Liver (tissue), 8 donors: ENCODE measurements at regions not wholly inside any gene's neighbourhood (a gene's known extent, or its start where the extent isn't known, plus 50 kb on each side); places are given as distances from the start of the nearest gene placed in this dataset.

Experiments used
- DNase-seq: peaks from one replicate; pipeline ENCODE4 v3.0.0-alpha.2; 2017; ENCODE audit warnings: low spot score
- H3K27ac ChIP-seq, 2 donors: one replicate each; pipeline ENCODE4 v1.7.0; 2013; ENCODE audit warnings: inconsistent platforms in 2 of 2, low read length in 2 of 2, control low read depth in 1 of 2, low read depth in 1 of 2, mild to moderate bottlenecking in 1 of 2
- H3K27me3 ChIP-seq, 4 donors: one replicate each; pipeline versions ENCODE4 v1.6.1 to v1.7.0; 2013; ENCODE audit warnings: low read length in 3 of 4, inconsistent platforms in 1 of 4, mild to moderate bottlenecking in 1 of 4, moderate library complexity in 1 of 4; ENCODE audit not compliant: control insufficient read depth in 4 of 4, insufficient read depth in 4 of 4
- H3K36me3 ChIP-seq, 4 donors: one replicate each; pipeline versions ENCODE4 v1.6.1 to v1.7.0; 2013; ENCODE audit warnings: low read length in 3 of 4, mild to moderate bottlenecking in 3 of 4, low read depth in 1 of 4, moderate library complexity in 1 of 4; ENCODE audit not compliant: control insufficient read depth in 4 of 4, insufficient read depth in 3 of 4
- H3K4me1 ChIP-seq, 4 donors: one replicate each; pipeline versions ENCODE4 v1.6.1 to v1.7.0; 2013; ENCODE audit warnings: low read length in 3 of 4, mild to moderate bottlenecking in 3 of 4, moderate library complexity in 1 of 4; ENCODE audit not compliant: control insufficient read depth in 4 of 4, insufficient read depth in 4 of 4
- H3K4me3 ChIP-seq, 3 donors: one replicate each; pipeline versions ENCODE4 v1.6.1 to v1.7.0; 2013; ENCODE audit warnings: low read length in 3 of 3, control low read depth in 1 of 3, low read depth in 1 of 3, mild to moderate bottlenecking in 1 of 3
- H3K9ac ChIP-seq, 2 donors: one replicate each; pipeline ENCODE4 v1.7.0; 2013; ENCODE audit warnings: low read length in 2 of 2, mild to moderate bottlenecking in 2 of 2, moderate library complexity in 2 of 2, control low read depth in 1 of 2, low read depth in 1 of 2
- H3K9me3 ChIP-seq, 4 donors: one replicate each; pipeline versions ENCODE4 v1.6.1 to v1.7.0; 2013; ENCODE audit warnings: low read length in 3 of 4; ENCODE audit not compliant: control insufficient read depth in 4 of 4
- ATF3 ChIP-seq: IDR thresholded peaks from 2 replicates; pipeline ENCODE4 v1.6.1; 2016; ENCODE audit warnings: antibody characterized with exemption
- CTCF ChIP-seq: fragments of 150-350 bp; IDR thresholded peaks from 2 replicates; pipeline ENCODE4 v1.5.1; 2017; ENCODE audit warnings: improper control_type of control experiment, low read depth, low read length; ENCODE audit not compliant: missing input control
- EGR1 ChIP-seq, 2 donors: IDR thresholded peaks; 2 replicates each; pipeline ENCODE4 v1.6.1; 2016 to 2018; ENCODE audit warnings: antibody characterized with exemption in 2 of 2, low read depth in 2 of 2
- FOXA2 ChIP-seq: IDR thresholded peaks from 2 replicates; pipeline ENCODE4 v1.6.1; 2016; ENCODE audit warnings: antibody characterized with exemption
- GABPA ChIP-seq, 2 donors: IDR thresholded peaks in 1 of 2; conservative IDR thresholded peaks in 1 of 2; 2 replicates each; pipeline ENCODE4 v1.6.1; 2016; ENCODE audit warnings: antibody characterized with exemption in 2 of 2, mild to moderate bottlenecking in 1 of 2, moderate library complexity in 1 of 2
- HNF4A ChIP-seq, 2 donors: conservative IDR thresholded peaks; 2 replicates each; pipeline ENCODE4 v1.6.1; 2016; ENCODE audit warnings: antibody characterized with exemption in 2 of 2, mild to moderate bottlenecking in 2 of 2
- JUND ChIP-seq, 2 donors: IDR thresholded peaks; 2 replicates each; pipeline ENCODE4 v1.6.1; 2016; ENCODE audit warnings: antibody characterized with exemption in 2 of 2
- MAX ChIP-seq: IDR thresholded peaks from 2 replicates; pipeline ENCODE4 v1.6.1; 2016; ENCODE audit warnings: antibody characterized with exemption
- RAD21 ChIP-seq, 2 donors: IDR thresholded peaks; 2 replicates each; pipeline ENCODE4 v1.6.1; 2016; ENCODE audit warnings: antibody characterized with exemption in 2 of 2, mild to moderate bottlenecking in 2 of 2
- RXRA ChIP-seq, 2 donors: IDR thresholded peaks; 2 replicates each; pipeline ENCODE4 v1.6.1; 2017 to 2018; ENCODE audit warnings: antibody characterized with exemption in 2 of 2, mild to moderate bottlenecking in 1 of 2
- SP1 ChIP-seq: IDR thresholded peaks from 2 replicates; pipeline ENCODE4 v1.6.1; 2018; ENCODE audit warnings: antibody characterized with exemption, mild to moderate bottlenecking
- TAF1 ChIP-seq: conservative IDR thresholded peaks from 2 replicates; pipeline ENCODE4 v1.6.1; 2016; ENCODE audit warnings: antibody characterized with exemption, mild to moderate bottlenecking
- YY1 ChIP-seq: IDR thresholded peaks from 2 replicates; pipeline ENCODE4 v1.6.1; 2016; ENCODE audit warnings: antibody characterized with exemption, mild to moderate bottlenecking
- WGBS: extraction: QIAGEN DNeasy Blood & Tissue Kit; methylation state at CpG from one replicate; pipeline ENCODE4 v1.1.7; 2013; 5-methylcytosine and 5-hydroxymethylcytosine counted together
- donor health status: healthy.
- donor health status: healthy.
- donor health status: healthy.
- donor health status: healthy.
- donor health status: healthy.

GRCh38 chr12:89072294-89073026 lies 279.8 kb downstream of the DUSP6 start:
- no peaks in the 10 kb centered on the region for H3K9me3 ChIP-seq
- no peak overlapping the region for H3K4me3 ChIP-seq
- H3K36me3 ChIP-seq = no peaks in the 10 kb centered on the region
- no peak for TF ChIP-seq JUND (IDR thresholded peaks at IDR 0.05)
- TF ChIP-seq MAX = no peak
- no peak for TF ChIP-seq FOXA2
- no peak for TF ChIP-seq RXRA (IDR thresholded peaks at IDR 0.05)
- TF ChIP-seq YY1 = no peak
- no peak for TF ChIP-seq TAF1
- TF ChIP-seq RAD21 (IDR thresholded peaks at IDR 0.05) = no peak
- H3K9ac ChIP-seq = no peak overlapping the region
- WGBS = 90% methylated on average over 4 of the region's 4 CpGs
- no peak for DNase-seq
- H3K4me1 ChIP-seq = no peaks in the 10 kb centered on the region
- H3K27ac ChIP-seq = no peak overlapping the region
- H3K27me3 ChIP-seq = no peaks in the 10 kb centered on the region

- Histone ChIP-seq H3K27me3 (no peaks in the 10 kb centered on the region), H3K4me3 (no peak overlapping the region), H3K9ac (no peak overlapping the region), H3K4me1 (no peaks in the 10 kb centered on the region), H3K36me3 (no peaks in the 10 kb centered on the region), H3K9me3 (no peaks in the 10 kb centered on the region), H3K27ac (no peak overlapping the region)
- WGBS = 90% methylated on average over 1 of the region's 1 CpG
- no peak for DNase-seq
- TF ChIP-seq ATF3 (no peak), CTCF (no peak), EGR1 (IDR thresholded peaks at IDR 0.05; ENCODE audit: low read depth in 2 of 2) (no peak), TAF1 (no peak), YY1 (no peak), GABPA (IDR thresholded peaks at IDR 0.05 in 1 of 2, conservative IDR thresholded peaks at IDR 0.05 in 1 of 2) (no peak), HNF4A (conservative IDR thresholded peaks at IDR 0.05) (no peak)
These were observed 281.7 kb downstream of the DUSP6 start for GRCh38 chr12:89070603-89071002.

GRCh38 chr12:89069431-89069830 lies 282.9 kb downstream of the DUSP6 start:
- no peaks in the 10 kb centered on the region for H3K4me1 ChIP-seq
- H3K27me3 ChIP-seq = no peaks in the 10 kb centered on the region
- no peaks in the 10 kb centered on the region for H3K9me3 ChIP-seq
- WGBS = 92% methylated on average over 2 of the region's 2 CpGs
- no peak overlapping the region for H3K27ac ChIP-seq
- H3K36me3 ChIP-seq = no peaks in the 10 kb centered on the region
- no peak for TF ChIP-seq JUND (IDR thresholded peaks at IDR 0.05)
- TF ChIP-seq EGR1 (IDR thresholded peaks at IDR 0.05; ENCODE audit: low read depth in 2 of 2) = no peak
- TF ChIP-seq MAX = no peak
- no peak for TF ChIP-seq SP1
- H3K4me3 ChIP-seq = no peak overlapping the region
- H3K9ac ChIP-seq = no peak overlapping the region
- DNase-seq = no peak
